Mesodermal cell (in vitro differentiated cells): ENCODE measurements at regions not wholly inside any gene's neighbourhood (a gene's known extent, or its start where the extent isn't known, plus 50 kb on each side); places are given as distances from the start of the nearest gene placed in this dataset.
"Not testable (repeated sequence)": the region's sequence is repeated elsewhere in the genome, so short reads cannot be mapped to it uniquely, and the experiment has no call there.

Experiments
- H3K27ac ChIP-seq: 2 replicates; pipeline ENCODE4 v1.7.0; 2013; ENCODE audit warnings: mild to moderate bottlenecking, low read depth, low read length, moderate library complexity; ENCODE audit not compliant: severe bottlenecking
- H3K36me3 ChIP-seq: 2 replicates; pipeline ENCODE4 v1.7.1; 2013; ENCODE audit warnings: mild to moderate bottlenecking, low read length, moderate library complexity; ENCODE audit not compliant: control insufficient read depth, insufficient read depth
- H3K4me1 ChIP-seq: one replicate; pipeline ENCODE4 v1.7.1; 2013; ENCODE audit warnings: mild to moderate bottlenecking, low read length; ENCODE audit not compliant: insufficient read depth, control insufficient read depth, poor library complexity, severe bottlenecking
- H3K4me3 ChIP-seq: 2 replicates; pipeline ENCODE4 v1.7.0; 2013; ENCODE audit warnings: low read length, control low read depth, mild to moderate bottlenecking; ENCODE audit not compliant: insufficient read depth, poor library complexity, severe bottlenecking; ENCODE audit errors: extremely low read depth
- H3K9me3 ChIP-seq: 2 replicates; pipeline ENCODE4 v1.7.1; 2013; ENCODE audit warnings: mild to moderate bottlenecking, low read length, moderate library complexity; ENCODE audit not compliant: control insufficient read depth
- WGBS, 2 experiments: methylation state at CpG; one replicate each; pipeline ENCODE4 v1.1.5; 2013; ENCODE audit warnings: missing lambda C conversion rate in 2 of 2; ENCODE audit not compliant: insufficient coverage in 2 of 2; 5-methylcytosine and 5-hydroxymethylcytosine counted together

DNA sequence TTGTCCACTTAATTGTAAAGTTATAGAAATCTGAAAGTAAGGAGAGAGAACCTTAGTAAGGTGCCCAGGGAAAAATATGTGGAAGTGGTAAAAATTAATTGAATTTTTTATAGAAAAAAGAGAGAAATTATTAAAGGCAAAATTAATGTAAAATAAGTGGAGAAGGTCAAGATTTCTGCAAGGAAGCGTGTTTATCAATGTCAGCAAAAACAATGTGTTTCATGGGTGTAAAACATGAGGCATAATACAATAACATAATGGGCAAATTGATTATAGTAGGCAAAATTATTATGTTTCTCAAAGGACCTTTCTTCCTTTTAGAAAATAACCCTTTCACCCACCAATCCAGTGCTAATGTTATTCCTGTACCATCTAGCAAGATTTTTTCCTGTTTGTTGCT lies 1520.1 kb downstream of the REEP3 start:
- WGBS, 2 experiments = 60% methylated on average over 1 of the region's 1 CpG; no CpG with 5 or more reads in 1 of the 2 experiments
- Histone ChIP-seq H3K36me3 (no peaks in the 10 kb centered on the region), H3K4me3 (no peak overlapping the region), H3K27ac (no peak overlapping the region), H3K9me3 (no peaks in the 10 kb centered on the region), H3K4me1 (no peaks in the 10 kb centered on the region)

GRCh38 chr10:65042496-65042895 lies 1521.3 kb downstream of the REEP3 start:
- Histone ChIP-seq H3K9me3 (no peaks in the 10 kb centered on the region), H3K27ac (no peak overlapping the region), H3K36me3 (no peaks in the 10 kb centered on the region), H3K4me1 (no peaks in the 10 kb centered on the region), H3K4me3 (no peak overlapping the region)

- no CpG with 5 or more reads among the region's 1 CpG for WGBS, 2 experiments
- H3K4me1 ChIP-seq = no peaks in the 10 kb centered on the region
- H3K9me3 ChIP-seq = no peaks in the 10 kb centered on the region
- H3K36me3 ChIP-seq = no peaks in the 10 kb centered on the region
- no peak overlapping the region for H3K4me3 ChIP-seq
- H3K27ac ChIP-seq = no peak overlapping the region
Measured at GRCh38 chr10:65046831-65047230, 1525.6 kb downstream of the REEP3 start.

GRCh38 chr10:65052111-65052510 lies 1530.9 kb downstream of the REEP3 start:
- H3K4me3 ChIP-seq, H3K9me3 ChIP-seq, H3K36me3 ChIP-seq, H3K27ac ChIP-seq, H3K4me1 ChIP-seq: not testable (repeated sequence)
- 90 to 92% methylated on average over 9 of the region's 22 CpGs for WGBS, 2 experiments

GRCh38 chr10:65053397-65053796 lies 1532.2 kb downstream of the REEP3 start:
- not testable (repeated sequence) for H3K27ac ChIP-seq, H3K4me3 ChIP-seq, H3K4me1 ChIP-seq, H3K9me3 ChIP-seq, H3K36me3 ChIP-seq
- 85 to 93% methylated on average over 10 to 11 of the region's 18 CpGs for WGBS, 2 experiments

DNA sequence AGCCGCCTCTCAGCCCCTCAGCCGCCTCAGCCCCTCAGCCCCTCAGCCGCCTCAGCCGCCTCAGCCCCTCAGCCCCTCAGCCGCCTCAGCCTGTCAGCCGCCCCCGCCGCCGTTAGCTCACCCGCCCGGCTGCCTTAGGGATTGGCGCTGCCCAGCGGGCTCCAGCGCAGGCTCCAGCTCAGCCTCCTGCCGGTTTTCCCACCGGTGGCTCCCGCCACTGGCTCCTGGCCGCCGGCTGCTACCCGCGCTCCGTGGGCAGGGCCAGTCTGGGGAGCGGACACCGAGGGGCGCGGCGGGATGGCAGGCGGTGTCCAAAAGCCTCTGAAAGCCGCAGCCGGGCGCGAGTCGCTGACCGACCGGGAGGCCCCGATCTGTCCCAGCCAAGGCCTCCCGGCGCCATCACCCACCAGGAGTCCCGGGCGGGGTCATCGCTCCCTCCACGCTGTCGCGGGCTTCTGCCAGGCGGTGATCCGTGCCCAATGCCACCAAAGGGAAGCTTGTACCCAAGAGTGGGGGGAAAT lies 1532.7 kb downstream of the REEP3 start:
- not testable (repeated sequence) for H3K4me1 ChIP-seq, H3K27ac ChIP-seq
- 95 to 96% methylated on average over 33 to 37 of the region's 46 CpGs for WGBS, 2 experiments

DNA sequence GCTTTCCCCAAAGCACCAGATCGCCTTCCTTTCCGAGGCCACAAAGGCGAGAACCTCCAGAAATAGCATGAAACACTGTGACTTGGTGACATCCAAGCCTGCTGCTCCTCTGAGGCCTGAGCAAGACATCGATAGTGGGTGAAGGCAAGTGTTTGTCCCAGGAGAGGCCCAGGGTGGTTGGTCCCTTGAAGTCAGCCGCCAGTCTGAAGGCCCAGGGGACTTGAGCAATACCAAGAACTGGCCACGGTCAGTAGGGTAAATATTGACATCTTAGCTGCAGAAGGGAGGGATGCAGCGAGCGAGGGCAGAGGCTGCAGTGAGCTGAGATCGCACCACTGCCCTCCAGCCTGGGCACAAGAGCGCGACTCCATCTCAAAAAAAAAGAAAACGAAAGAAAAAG lies 1533.5 kb downstream of the REEP3 start:
- H3K36me3 ChIP-seq, H3K4me1 ChIP-seq, H3K27ac ChIP-seq, H3K9me3 ChIP-seq, H3K4me3 ChIP-seq: not testable (repeated sequence)
- WGBS, 2 experiments = 96 to 98% methylated on average over 8 to 9 of the region's 12 CpGs

More for the DNA sequence above, 1532.7 kb downstream of the REEP3 start:
- not testable (repeated sequence) for H3K9me3 ChIP-seq, H3K4me3 ChIP-seq, H3K36me3 ChIP-seq

GRCh38 chr10:65065278-65065677 lies 1544.1 kb downstream of the REEP3 start:
- no peak overlapping the region for H3K27ac ChIP-seq
- no peaks in the 10 kb centered on the region for H3K9me3 ChIP-seq
- H3K4me1 ChIP-seq = no peaks in the 10 kb centered on the region
- no CpG with 5 or more reads among the region's 1 CpG for WGBS, 2 experiments
- no peaks in the 10 kb centered on the region for H3K36me3 ChIP-seq
- H3K4me3 ChIP-seq = no peak overlapping the region

- no peak overlapping the region for H3K27ac ChIP-seq
- H3K36me3 ChIP-seq = no peaks in the 10 kb centered on the region
- H3K9me3 ChIP-seq = peaks cover 19% of the 10 kb centered on the region
- no peak overlapping the region for H3K4me3 ChIP-seq
- H3K4me1 ChIP-seq = no peaks in the 10 kb centered on the region
- 87 to 88% methylated on average over 5 to 6 of the region's 6 CpGs for WGBS, 2 experiments
Measured at GRCh38 chr10:65083222-65083621, 1562.0 kb downstream of the REEP3 start.

DNA sequence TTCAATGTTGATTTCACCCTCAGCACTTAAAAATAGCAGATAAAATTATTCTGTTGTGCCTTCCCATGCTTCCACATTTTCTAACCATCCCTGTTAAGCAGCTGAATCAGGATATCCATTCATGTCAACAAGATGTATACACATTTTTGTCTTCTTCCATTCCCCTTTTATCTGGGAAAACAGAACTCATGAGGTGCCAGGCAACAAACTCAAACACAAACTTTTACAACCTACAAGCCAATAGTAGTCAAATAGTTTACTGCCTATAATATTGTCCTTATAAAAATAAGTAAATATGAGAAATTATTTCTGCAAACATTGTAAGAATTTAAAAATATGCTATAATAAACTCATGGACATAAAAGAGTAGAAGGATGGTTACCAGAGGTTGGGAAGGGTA lies 1569.8 kb downstream of the REEP3 start:
- no peaks in the 10 kb centered on the region for H3K9me3 ChIP-seq
- H3K4me3 ChIP-seq = no peak overlapping the region
- H3K27ac ChIP-seq = no peak overlapping the region
- H3K4me1 ChIP-seq = no peaks in the 10 kb centered on the region
- H3K36me3 ChIP-seq = no peaks in the 10 kb centered on the region

- no peak overlapping the region for H3K4me3 ChIP-seq
- no CpG with 5 or more reads among the region's 1 CpG for WGBS, 2 experiments
- H3K27ac ChIP-seq = no peak overlapping the region
- H3K36me3 ChIP-seq = no peaks in the 10 kb centered on the region
- H3K9me3 ChIP-seq = no peaks in the 10 kb centered on the region
- H3K4me1 ChIP-seq = no peaks in the 10 kb centered on the region
Measured at GRCh38 chr10:65100146-65100545, 1578.9 kb downstream of the REEP3 start.

- H3K27ac ChIP-seq, H3K4me1 ChIP-seq, H3K9me3 ChIP-seq, H3K36me3 ChIP-seq, H3K4me3 ChIP-seq: not testable (repeated sequence)
- WGBS, 2 experiments = 83 to 90% methylated on average over 2 to 3 of the region's 4 CpGs
Measured at GRCh38 chr10:65100881-65101280, 1579.7 kb downstream of the REEP3 start.
